ENCODE measurements at regions not wholly inside any gene's neighbourhood (a gene's known extent, or its start where the extent isn't known, plus 50 kb on each side); places are given as distances from the start of the nearest gene placed in this dataset.

DNA sequence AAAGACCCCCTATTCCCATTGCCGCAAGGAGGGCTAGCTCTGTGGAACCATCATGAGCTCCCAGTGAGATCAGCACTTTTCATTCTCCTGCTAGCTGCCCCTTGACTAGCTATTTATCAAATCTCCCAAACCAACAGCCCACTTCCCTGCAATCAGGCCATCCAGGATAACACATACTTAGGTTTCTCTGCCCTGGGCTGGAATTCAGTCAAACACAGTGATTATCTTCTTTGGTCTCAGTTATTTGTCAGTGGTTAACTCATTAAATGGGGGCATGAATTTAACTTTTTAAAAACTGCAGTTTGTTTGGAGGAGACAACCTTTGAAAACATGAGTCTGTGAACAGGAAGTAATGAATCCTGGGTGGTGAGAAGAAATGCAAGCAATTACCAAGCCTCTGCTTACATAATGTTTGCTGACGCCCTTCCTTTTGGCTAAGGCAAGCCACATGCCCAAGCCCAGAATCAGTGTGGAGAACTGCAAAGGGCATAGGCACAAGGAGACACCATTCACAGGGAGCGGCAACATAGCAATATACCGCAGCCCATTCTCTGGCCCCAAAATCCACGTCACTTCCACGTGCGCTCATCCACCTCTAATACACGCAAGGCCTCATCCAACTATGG lies 275.0 kb downstream of the DRD1 start:
- DNase-seq (ENCODE audit: low spot score): no peak

DNA sequence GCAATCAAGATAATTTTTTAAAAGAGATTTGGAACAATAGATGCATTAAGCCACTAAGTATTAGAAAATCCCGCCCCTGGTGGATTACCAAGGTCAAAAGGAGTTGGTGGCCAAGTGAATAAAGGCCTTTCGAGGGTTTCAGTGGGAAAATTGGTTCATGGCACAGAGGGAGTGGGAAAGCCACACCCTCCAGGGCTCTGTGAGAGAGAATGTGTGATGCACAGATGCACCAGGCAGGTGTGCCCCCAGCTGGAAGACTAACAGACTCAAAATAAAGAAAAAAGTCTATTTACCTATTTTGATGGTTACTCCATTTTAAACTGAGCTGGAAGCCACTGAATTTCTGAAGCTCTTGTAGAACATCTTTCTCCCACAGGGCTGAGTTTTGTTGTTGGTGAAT lies 278.0 kb downstream of the DRD1 start:
- DNase-seq (ENCODE audit: low spot score): no peak

DNA sequence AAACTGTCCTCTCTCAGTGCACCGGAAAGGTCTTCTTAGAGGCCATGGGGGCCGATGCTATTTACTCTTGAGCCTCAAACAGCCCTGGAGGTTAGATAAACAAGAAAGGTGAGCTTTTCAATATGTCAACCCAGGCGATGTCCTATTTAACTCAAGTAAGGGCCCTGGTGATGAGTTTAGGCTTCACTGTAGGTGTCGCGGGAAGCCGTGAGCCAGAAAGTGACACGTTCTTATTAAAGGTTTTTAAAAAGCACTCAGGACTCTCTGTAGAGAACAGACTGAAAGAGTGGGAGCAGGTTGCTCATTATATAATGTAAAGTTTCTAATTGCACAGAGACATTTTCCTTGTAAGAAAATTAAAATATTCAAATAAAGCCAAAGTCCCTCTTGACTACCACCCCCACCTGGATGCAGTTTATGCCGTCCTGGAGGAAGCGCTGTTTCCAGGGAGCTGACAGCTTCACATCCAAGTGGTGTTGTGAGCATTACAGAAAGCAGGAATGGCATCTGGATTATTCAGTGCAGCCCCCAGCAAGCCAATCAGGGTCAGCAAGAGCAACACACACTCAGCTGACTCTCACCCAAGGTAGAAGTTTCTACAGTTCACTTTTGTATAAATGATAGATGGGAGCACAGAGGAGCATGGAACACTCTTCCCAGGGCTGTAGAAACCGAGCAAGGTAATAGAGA lies 280.3 kb downstream of the DRD1 start:
- no peak for DNase-seq (ENCODE audit: low spot score)

DNA sequence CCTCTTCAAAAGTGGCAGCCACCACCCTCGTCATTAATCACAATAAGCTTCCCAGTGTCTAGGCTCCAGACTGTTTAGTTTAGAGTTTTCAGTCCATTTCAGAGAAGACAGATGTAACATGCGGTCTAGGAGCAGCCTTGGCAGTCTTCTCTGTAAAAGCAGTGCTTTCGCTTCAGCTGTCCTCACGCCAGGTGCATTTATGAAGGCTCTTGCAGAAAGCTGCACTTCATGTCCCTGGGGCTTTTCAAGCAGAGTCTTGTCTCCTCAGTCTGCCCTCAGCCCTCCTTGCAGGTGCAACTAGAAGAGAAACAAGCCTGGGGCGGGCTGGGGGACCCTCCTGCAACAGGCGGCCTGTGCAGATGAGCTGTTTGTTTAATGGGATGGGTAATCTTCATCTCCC lies 281.9 kb downstream of the DRD1 start:
- DNase-seq (ENCODE audit: low spot score): no peak

DNA sequence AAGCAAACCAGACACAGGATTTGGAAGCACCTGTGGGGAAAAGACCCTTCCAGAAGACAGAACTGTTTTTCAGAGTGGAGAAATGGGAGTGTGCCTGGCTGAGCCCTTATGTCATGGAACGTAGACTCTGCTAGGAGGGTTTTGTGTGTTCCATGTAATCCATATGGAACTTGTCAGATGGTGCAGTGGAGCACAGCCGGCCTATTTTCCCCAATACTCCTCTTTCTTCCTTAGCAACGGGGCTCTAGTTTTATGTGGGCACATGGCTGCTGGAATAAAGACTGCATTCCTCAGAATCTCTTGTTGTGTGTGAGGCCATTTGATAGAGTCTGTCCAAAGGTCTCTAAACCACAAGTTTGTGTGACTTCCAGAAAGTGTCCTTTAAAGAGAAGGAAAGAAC lies 284.0 kb downstream of the DRD1 start:
- DNase-seq (ENCODE audit: low spot score): no peak

DNA sequence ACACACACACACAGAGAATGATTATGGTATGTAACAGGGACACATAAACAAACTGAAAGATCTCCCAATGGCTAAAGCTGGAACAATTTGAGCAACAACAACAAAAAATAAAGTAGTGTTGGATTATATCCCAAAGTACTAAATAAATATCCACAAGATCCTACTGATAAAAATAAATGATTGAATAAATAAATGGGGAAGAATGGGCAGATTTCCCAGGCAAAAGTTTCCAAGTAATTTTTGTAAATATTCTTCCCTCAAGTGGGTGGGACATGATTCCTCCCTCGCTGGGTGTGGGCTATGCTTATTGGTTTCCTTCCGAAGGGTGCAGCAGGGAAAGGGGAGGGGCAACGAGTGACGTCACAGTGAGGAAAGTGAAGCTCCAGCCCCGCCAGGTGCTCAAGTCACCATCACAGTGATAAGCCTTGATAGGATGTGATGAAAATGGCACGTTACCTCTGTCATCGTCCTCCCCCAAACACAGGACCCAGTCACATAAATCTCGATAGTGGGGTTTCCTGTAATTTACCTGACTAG lies 295.3 kb downstream of the DRD1 start:
- no peak for DNase-seq (ENCODE audit: low spot score)

DNA sequence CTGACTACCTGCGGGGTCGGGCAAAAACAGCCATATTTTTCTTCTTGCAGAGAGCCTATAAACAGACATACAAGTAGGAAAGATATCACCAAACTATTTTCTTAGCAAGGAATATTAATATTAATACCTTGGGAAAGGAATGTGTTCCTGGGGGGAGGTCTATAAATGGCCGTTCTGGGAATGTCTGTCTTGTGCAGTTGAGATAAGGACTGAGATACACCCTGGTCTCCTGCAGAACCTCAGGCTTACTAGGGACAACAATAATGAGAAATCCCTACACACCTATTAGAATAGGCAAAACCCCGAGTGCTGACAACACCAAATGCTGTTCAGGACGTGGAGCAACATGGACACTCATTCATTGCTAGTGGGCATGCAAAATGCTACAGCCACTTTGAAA lies 297.2 kb downstream of the DRD1 start:
- no peak for DNase-seq (ENCODE audit: low spot score)

DNA sequence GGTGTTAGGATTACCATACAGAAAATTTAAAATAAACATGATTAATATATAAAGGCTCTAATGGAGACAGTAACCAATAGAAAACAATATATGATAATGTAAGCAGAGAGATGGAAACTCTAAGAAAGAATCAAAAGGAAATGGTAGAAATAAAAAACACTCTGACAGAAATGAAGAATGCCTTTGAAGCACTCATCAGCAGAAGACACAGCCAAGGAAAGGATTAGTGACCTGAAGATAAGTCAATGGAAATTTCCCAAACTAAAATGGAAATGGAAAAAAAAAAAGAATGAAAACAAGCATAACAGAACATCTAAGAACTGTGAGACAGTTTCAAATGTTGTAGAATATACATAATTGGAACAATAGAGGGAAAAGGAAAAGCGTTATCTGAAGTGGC lies 302.6 kb downstream of the DRD1 start:
- DNase-seq (ENCODE audit: low spot score): no peak

DNA sequence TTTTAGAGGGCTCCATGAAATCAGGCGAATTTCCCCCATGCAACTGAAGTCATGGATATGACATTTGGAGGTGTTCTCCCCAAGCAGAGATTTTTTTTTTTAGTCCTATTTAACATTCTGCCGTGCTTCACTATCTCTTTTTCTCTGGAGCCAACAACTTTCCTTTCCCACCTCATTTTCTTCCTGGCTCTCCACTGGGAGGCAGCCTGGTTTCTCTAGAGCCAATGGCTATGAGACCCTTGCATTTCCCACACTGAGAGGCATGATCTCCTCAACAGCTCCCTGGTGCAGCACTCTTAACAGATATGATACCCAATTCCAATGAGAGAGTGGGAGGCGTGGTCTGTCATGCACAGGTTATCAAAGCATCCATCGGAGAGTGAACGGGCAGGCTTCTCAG lies 310.8 kb downstream of the DRD1 start:
- no peak for DNase-seq (ENCODE audit: low spot score)

DNA sequence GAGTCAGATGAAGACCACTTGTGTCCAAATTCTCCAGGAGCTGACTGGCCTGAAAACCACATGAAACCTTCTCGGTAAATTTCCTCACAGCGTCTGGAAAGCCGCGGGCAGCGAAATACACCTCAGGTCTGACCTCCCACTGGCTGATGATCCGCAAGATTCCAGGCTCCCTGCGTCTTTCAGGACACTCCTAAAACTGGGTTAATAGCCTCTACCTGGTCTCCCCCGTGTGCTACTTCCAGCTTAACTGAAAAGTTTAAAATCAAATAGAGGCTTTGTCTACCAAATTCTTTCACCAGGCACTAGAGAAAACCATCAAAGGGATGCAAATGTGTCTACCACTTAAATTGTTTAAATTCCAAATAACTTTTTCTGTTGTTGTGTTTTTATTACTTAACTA lies 312.6 kb downstream of the DRD1 start:
- no peak for DNase-seq (ENCODE audit: low spot score)

DNA sequence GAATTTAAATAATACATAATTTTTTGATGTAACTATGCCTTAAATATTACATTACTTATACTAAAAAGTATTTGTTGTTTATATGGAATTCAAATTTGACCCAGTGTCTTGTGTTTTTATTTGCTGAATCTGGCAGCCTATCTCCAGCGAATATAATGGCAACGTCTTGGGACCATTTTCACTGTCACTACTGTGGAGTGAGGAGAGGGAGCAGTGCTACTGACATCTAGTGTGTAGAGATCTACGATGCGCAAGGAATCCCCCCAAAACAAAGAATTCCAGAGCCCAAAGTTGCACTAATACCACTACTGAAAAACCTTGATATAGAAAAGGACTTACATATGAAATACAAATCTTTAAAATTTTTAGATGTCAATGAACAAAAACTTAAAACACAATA lies 314.4 kb downstream of the DRD1 start:
- no peak for DNase-seq (ENCODE audit: low spot score)

DNA sequence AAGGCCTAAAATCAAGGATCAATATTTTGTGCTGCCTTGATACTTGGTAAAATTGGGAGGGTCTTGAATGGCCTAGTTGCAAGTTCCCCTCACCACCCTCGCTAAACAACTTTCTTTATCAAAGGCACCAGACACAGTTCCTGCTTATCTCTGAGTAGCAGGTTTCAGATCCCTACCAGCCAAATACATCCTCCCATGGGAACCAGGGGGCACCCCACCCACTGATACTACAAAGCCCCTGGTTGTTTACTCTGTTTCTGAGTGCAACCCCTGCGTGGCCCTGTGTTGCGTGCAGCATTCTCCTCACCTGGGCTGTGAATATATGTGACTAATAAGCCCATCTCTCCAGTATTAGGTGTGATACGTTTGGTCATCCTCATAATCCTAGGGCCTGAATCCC lies 314.9 kb downstream of the DRD1 start:
- no peak for DNase-seq (ENCODE audit: low spot score)

DNA sequence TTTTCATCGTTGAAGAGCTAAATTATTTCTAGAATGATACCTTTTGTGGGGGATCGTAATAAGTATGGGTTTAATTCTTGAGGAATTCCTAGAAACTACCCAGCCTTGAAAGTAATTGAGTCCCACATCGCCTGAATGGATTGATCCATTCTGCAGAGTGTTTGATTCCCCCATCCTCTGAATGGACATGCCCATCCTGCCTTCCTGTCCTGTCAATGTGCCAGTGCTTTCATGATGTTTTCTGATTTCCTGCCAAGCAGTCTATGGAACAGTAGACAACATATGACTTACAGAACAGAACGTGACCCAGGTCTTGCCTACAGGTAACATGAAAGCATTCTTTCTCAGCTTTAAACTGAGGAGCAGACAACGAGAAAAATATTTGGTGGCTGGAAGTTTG lies 319.2 kb downstream of the DRD1 start:
- no peak for DNase-seq (ENCODE audit: low spot score)

DNA sequence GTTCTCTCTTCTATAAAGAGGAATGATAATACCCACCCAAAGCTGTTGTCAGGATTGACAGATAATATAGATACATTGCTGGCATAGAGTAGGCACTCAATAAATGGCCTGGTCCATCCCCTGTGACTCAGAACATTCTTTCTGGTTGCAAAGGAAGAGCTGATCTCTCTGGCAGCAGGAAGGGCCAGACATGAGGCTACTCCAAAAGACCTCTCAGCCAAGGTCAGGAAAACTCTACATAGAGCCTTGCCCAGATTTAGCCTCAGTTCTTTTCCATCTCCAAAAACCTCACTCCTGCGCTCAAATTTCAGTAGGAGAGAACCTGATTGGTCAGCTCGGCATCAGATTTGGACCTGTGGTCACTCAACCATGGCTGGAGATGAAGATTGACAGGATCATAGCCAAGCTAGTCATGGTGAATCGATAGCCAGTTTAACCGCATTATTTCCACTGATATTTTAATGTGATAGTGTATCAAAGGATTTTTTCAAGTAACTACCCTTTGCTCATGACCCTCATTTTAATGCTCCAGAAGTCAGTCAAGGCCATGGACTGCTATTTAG lies 319.6 kb downstream of the DRD1 start:
- no peak for DNase-seq (ENCODE audit: low spot score)

DNA sequence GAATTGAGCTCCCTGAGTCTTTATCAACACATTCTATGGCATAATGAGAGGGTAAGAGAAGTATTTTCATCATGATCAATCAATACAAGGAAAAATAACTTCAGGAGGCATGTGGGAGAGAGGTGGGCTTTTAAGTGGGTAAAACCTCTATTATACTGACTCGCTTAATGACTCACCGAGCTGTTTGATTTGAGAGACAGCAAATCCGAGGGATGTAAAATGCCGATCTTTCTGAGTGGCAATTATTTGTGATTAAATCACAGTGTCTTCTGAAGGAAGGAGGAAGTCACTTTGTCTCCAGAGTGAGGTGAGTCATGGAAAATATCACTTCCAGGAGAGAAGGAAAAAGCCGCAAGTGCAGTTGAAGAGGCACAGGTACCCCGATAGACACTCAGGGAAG lies 320.4 kb downstream of the DRD1 start:
- no peak for DNase-seq (ENCODE audit: low spot score)

DNA sequence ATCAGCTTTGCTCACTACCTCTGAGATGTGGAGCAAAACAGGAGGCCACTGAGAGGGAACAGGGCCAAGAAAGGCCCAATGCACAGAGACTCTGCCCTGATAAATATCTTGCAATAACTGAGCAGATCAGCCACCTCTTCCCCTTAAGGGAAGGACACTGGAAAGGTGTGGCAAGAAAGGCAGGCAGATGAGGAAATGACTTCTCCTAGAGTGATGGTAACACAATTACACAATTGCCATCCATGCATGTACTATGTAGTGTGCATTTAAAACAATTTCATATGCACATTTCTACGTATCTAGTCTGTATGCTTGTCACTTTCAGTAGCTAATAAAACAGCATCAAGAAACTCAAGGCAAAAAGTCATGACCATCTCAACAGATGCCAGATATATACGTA lies 322.5 kb downstream of the DRD1 start:
- DNase-seq (ENCODE audit: low spot score): no peak

DNA sequence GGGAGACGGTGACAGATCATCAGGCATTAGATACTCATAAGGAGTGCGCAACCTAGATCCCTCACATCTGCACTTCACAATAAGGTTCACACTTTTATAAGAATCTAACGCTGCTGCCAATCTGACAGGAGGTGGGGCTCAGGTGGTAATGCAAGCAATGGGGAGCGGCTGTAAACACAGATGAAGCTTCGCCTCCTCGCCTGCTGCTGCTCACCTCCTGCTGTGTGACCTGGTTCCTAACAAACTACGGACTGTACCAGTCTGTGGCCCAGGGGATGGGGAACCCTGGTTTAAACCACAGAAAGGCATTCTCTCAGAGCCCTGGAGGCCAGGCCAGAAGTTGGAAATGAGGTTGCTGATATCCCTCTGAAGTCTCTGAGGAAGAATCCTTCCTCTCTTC lies 323.6 kb downstream of the DRD1 start:
- DNase-seq (ENCODE audit: low spot score): no peak

DNA sequence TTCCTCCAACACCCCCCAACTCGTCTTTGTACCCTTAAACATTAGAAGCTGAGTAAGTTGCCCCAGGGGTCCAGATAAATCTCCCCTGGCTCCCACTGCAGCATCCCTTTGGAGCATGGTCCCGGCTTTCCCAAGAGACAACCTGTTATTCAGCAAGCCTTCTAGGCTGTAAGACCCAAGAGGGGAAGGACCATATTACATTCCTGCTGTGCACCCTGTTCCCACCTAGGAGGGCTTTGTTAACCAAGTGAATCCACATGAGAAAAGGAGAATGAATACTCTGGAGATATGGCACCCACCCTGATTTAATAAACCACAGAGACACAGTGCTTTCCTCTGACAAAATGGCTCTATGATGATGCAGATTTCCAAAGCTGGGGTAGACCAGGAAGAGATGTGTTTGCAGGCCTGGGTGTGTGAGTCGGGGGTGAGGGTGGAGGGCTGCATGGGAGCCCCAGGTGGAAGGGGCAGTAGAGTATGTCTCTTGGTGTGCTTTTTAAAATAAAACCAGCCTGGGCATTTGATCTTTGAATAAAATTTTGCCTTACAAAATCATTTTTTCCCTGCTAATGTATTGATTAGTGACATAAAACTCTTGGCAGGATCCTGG lies 325.2 kb downstream of the DRD1 start:
- DNase-seq (ENCODE audit: low spot score): no peak

DNA sequence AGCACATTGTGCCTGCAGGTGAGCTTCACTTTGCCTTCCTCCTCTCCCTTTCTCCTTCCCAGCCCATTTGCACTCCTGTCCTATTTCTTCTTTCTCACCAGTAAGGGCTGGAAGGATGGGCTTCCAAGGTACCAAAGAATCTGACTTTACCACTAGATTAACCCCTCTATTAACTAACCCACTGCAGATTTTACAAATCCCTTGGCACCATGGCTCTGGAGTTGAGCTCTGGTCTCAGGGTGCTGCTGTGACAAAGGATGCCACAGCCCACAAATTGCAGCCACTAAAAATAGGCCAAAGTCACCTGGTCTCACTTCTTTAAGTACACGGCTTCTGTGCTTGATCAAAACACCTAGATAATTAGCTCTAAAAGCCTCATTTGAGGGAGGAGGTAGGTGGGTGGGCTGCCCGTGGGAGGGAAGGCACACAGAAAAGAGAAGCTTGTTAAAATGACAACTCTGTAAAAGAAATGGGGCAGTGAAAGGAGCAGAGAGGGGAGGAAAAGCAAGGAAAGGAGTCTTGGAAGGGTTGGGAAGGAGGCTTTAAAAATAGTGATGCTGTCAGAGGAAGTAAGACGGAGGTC lies 327.4 kb downstream of the DRD1 start:
- no peak for DNase-seq (ENCODE audit: low spot score)

DNA sequence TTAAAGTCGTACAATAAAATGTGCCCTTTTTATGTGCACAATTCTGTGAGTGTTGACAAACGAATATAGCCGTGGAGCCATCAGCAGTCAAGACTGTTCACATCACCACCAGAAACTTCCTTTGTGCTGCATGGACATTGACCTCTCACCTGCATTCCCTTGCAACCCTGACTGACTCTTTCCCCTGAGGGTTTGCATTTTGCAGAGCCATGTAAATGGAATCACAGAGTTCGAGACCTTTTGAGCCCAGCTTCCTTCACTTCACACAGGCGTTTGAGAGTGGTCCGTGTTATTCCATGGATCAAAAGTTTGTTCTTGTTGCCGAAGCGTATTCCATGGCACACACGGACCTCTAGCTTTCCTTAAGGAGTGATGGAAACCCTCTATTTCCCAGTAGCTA lies 328.2 kb downstream of the DRD1 start:
- DNase-seq (ENCODE audit: low spot score): no peak

DNA sequence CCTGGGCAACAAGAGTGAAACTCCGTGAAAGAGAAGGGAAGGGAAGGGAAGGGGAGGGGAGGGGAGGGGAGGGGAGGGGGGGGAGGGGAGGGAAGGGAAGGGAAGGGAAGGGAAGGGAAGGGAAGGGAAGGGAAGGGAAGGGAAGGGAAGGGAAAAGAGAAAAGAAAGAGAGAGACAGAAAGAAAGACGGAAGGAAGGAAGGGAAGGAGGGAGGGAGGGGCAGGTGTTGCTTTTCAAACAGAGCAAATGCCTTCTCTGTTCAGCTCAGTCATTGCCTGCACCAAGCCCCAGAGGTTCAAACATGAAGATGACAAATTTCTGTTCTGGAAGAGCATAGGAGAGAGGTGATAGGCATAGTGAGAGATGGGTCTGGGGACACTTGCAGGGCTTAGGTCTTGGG lies 330.0 kb downstream of the DRD1 start:
- no peak for DNase-seq (ENCODE audit: low spot score)

DNA sequence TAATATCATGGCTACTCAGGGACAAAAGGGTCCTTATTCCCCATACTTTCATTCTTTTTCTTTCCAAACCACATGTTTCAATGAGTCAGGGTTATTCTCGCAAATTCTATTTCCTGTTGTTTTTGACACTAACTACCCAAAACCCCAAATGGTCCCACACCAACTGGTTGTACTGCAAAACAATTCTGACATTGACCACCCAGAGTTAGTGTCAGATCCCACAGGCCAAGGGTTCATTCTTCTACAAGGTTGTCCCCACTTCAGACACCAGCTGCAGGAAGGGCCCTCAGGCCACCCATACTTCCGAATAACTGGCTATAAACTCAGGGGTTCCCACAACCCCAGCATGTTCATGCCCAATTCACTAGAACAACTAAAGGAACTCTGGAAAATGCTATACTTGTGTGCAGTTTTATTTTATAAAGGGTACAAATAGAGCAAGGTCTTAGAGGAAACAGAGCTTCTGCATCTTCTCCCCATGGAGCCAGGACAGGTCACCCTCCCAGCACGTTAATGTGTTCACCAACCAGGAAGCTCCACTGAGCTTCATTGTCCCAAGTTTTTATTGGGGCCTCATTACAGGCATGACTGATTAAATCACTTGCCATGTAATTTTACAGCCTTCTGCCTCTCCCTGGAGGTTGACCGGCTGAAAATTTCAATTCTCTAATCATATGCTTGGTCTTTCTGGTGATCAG lies 334.8 kb downstream of the DRD1 start:
- no peak for DNase-seq (ENCODE audit: low spot score)
